Duodenal mucosa (tissue), 2 donors: ENCODE measurements at regions not wholly inside any gene's neighbourhood (a gene's known extent, or its start where the extent isn't known, plus 50 kb on each side); places are given as distances from the start of the nearest gene placed in this dataset.
"Not testable (repeated sequence)": the region's sequence is repeated elsewhere in the genome, so short reads cannot be mapped to it uniquely, and the experiment has no call there.

Experiments used
- H3K27ac ChIP-seq: one replicate; pipeline ENCODE4 v1.7.0; 2013; ENCODE audit warnings: low read depth, low read length
- H3K27me3 ChIP-seq, 2 donors: one replicate each; pipeline ENCODE4 v1.7.0; 2013; ENCODE audit warnings: low read length in 2 of 2, control low read depth in 1 of 2; ENCODE audit not compliant: insufficient read depth in 2 of 2, control insufficient read depth in 1 of 2
- H3K36me3 ChIP-seq, 2 donors: one replicate each; pipeline ENCODE4 v1.7.0; 2013; ENCODE audit warnings: low read length in 2 of 2, control low read depth in 1 of 2; ENCODE audit not compliant: insufficient read depth in 2 of 2, control insufficient read depth in 1 of 2
- H3K4me1 ChIP-seq, 2 donors: one replicate each; pipeline ENCODE4 v1.7.0; 2013; ENCODE audit warnings: low read length in 2 of 2, control low read depth in 1 of 2; ENCODE audit not compliant: insufficient read depth in 2 of 2, control insufficient read depth in 1 of 2
- H3K4me3 ChIP-seq, 2 donors: one replicate each; pipeline ENCODE4 v1.7.0; 2013; ENCODE audit warnings: low read length in 2 of 2, low read depth in 1 of 2
- H3K9ac ChIP-seq, 2 donors: one replicate each; pipeline ENCODE4 v1.7.0; 2013; ENCODE audit warnings: low read length in 2 of 2, low read depth in 1 of 2
- H3K9me3 ChIP-seq, 2 donors: one replicate each; pipeline ENCODE4 v1.7.0; 2013; ENCODE audit warnings: low read length in 2 of 2, control low read depth in 1 of 2; ENCODE audit not compliant: control insufficient read depth in 1 of 2

DNA sequence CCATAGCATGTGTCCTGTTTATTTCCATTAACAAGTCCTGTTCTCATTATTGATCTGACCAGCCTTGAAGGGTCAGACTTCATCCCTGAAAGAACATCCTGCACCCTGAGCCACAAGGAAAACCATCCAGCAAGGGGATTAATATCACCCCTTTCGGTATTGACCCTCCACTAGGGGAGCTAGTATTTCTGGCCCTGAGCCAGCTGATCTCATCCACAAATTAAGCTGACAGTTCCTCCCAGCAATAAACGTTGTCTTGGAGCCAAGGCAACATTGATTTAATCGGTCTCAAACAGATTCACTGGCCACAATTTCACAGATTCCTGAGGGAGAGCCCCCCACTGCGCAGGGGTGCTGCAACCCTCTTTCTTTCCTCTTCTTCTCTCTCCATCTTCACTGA lies 353.1 kb upstream of the FANCL start:
- no peak overlapping the region for H3K4me3 ChIP-seq
- no peaks in the 10 kb centered on the region for H3K36me3 ChIP-seq
- no peaks in the 10 kb centered on the region for H3K27me3 ChIP-seq
- no peak overlapping the region for H3K9ac ChIP-seq
- H3K9me3 ChIP-seq, result no peaks in the 10 kb centered on the region
- H3K4me1 ChIP-seq, result no peaks in the 10 kb centered on the region
- no peak overlapping the region for H3K27ac ChIP-seq

- H3K9me3 ChIP-seq, H3K4me3 ChIP-seq, H3K27ac ChIP-seq, H3K27me3 ChIP-seq, H3K36me3 ChIP-seq, H3K4me1 ChIP-seq, H3K9ac ChIP-seq: not testable (repeated sequence)
These were observed 345.1 kb upstream of the FANCL start for GRCh38 chr2:58586178-58586577.

DNA sequence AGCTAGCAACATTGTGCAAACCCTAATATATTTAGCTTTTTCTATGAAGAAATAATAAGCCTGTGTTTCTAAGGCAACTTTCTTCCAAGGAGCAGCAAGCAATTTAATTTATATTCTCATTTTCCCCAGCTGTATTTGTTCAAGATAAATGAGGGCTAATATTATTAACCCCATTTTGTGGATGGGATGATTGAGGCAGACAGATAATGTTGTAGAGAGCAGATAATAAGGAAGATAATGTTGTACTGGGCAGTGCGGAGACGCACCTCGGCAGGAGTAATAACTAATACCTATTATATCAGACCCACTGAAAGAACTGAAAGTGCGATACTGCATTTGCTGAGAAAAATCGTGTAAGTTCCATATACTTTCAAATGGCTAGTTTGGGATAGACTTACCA lies 344.1 kb upstream of the FANCL start:
- Histone ChIP-seq H3K4me1 (no peaks in the 10 kb centered on the region), H3K9ac (no peak overlapping the region), H3K9me3 (no peaks in the 10 kb centered on the region), H3K27me3 (no peaks in the 10 kb centered on the region), H3K4me3 (no peak overlapping the region), H3K27ac (no peak overlapping the region), H3K36me3 (no peaks in the 10 kb centered on the region)

- no peak overlapping the region for H3K9ac ChIP-seq
- no peaks in the 10 kb centered on the region for H3K27me3 ChIP-seq
- H3K36me3 ChIP-seq, result no peaks in the 10 kb centered on the region
- no peak overlapping the region for H3K4me3 ChIP-seq
- no peaks in the 10 kb centered on the region for H3K9me3 ChIP-seq
- no peak overlapping the region for H3K27ac ChIP-seq
- H3K4me1 ChIP-seq, result no peaks in the 10 kb centered on the region
These were observed 343.5 kb upstream of the FANCL start for GRCh38 chr2:58584606-58585118.

- H3K4me1 ChIP-seq, result no peaks in the 10 kb centered on the region
- H3K27me3 ChIP-seq, result no peaks in the 10 kb centered on the region
- H3K9me3 ChIP-seq, result no peaks in the 10 kb centered on the region
- no peak overlapping the region for H3K9ac ChIP-seq
- no peaks in the 10 kb centered on the region for H3K36me3 ChIP-seq
- no peak overlapping the region for H3K27ac ChIP-seq
- no peak overlapping the region for H3K4me3 ChIP-seq
These were observed 337.2 kb upstream of the FANCL start for GRCh38 chr2:58578276-58578675.

DNA sequence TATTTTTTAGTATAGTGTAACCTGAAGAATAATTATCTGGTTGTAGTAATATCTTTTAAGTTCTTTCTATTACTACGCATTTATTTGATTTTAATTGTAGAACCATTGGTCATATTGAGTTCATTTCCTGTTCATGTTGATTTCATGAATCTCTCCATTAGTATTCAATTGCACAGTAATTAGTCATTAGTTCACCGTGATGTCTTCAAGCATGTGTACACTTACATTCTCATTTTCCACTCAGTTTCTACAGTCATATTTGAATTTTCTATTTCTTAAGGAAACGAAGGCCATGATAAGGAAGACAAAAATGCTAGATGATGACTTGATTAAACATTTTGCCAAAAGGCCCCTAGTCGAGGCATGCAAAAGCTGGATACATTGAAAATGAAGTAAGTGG lies 333.7 kb upstream of the FANCL start:
- Histone ChIP-seq H3K9me3 (no peaks in the 10 kb centered on the region), H3K36me3 (no peaks in the 10 kb centered on the region), H3K27ac (no peak overlapping the region), H3K9ac (no peak overlapping the region), H3K4me1 (no peaks in the 10 kb centered on the region), H3K27me3 (no peaks in the 10 kb centered on the region), H3K4me3 (no peak overlapping the region)

DNA sequence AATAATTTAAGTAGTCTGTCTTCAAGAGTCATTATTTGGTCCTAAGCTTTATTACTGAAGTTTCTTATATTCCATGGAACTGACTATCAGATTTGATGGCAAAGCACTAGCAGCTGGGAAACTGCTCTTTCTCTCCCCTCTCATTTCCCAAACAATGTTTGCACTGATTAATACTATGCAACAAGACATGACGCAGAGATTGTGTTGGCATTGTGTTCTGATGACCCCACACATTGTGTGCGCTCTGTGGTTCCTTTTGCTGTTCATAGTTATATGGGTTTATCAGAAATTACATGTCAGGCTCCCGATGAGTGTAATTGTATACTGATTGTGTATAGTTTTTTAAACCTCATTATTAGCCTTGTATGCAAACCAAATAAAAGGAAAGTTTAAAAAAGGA lies 331.6 kb upstream of the FANCL start:
- H3K4me3 ChIP-seq, result no peak overlapping the region
- H3K27ac ChIP-seq, result no peak overlapping the region
- H3K4me1 ChIP-seq, result no peaks in the 10 kb centered on the region
- no peak overlapping the region for H3K9ac ChIP-seq
- no peaks in the 10 kb centered on the region for H3K9me3 ChIP-seq
- no peaks in the 10 kb centered on the region for H3K36me3 ChIP-seq
- no peaks in the 10 kb centered on the region for H3K27me3 ChIP-seq

- no peak overlapping the region for H3K4me3 ChIP-seq
- H3K4me1 ChIP-seq, result no peaks in the 10 kb centered on the region
- no peak overlapping the region for H3K9ac ChIP-seq
- no peak overlapping the region for H3K27ac ChIP-seq
- H3K27me3 ChIP-seq, result no peaks in the 10 kb centered on the region
- H3K9me3 ChIP-seq, result no peaks in the 10 kb centered on the region
- no peaks in the 10 kb centered on the region for H3K36me3 ChIP-seq
These were observed 330.2 kb upstream of the FANCL start for GRCh38 chr2:58571181-58571852.

GRCh38 chr2:58569475-58570185 lies 328.5 kb upstream of the FANCL start:
- Histone ChIP-seq H3K4me3 (no peak overlapping the region), H3K27ac (no peak overlapping the region), H3K4me1 (no peaks in the 10 kb centered on the region), H3K27me3 (no peaks in the 10 kb centered on the region), H3K9me3 (no peaks in the 10 kb centered on the region), H3K36me3 (no peaks in the 10 kb centered on the region), H3K9ac (no peak overlapping the region)

DNA sequence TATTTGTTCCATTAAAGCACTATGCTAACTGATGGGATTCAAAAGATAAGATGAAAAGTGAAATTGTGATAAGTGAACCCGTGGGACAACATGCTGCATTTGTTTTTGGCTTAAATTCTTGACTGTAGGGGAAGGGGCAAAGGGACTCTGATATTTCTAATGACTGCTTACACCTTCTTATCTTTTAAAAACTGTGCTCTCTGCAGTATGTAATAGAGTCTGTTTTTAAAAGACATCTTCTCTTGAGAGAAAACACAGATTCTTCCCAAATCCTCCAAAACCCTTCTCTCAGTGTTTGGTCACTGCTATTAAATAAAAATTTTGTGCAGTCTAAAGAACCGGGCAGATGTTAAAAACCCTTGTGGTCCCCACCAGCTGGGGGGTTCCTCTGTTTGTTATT lies 327.8 kb upstream of the FANCL start:
- H3K4me3 ChIP-seq, result no peak overlapping the region
- H3K27ac ChIP-seq, result no peak overlapping the region
- no peaks in the 10 kb centered on the region for H3K4me1 ChIP-seq
- H3K36me3 ChIP-seq, result no peaks in the 10 kb centered on the region
- no peaks in the 10 kb centered on the region for H3K27me3 ChIP-seq
- H3K9ac ChIP-seq, result no peak overlapping the region
- H3K9me3 ChIP-seq, result no peaks in the 10 kb centered on the region
